OCI-LY3 (cell line): ENCODE measurements at regions not wholly inside any gene's neighbourhood (a gene's known extent, or its start where the extent isn't known, plus 50 kb on each side); places are given as distances from the start of the nearest gene placed in this dataset.

Experiments used
- H2AFZ ChIP-seq: fragments of 200-600, 300-600 bp; shearing (Covaris generic); 2 replicates; pipeline ENCODE4 v1.6.0; 2014; ENCODE audit warnings: antibody characterized with exemption, low read depth, low read length
- H3K27ac ChIP-seq: fragments of 200-600, 300-600 bp; sonication (generic); 2 replicates; pipeline ENCODE4 v1.5.1; 2014; ENCODE audit warnings: mild to moderate bottlenecking, low read length, moderate library complexity, mixed read lengths
- H3K27me3 ChIP-seq: fragments of 200-600, 300-600 bp; sonication (generic); 2 replicates; pipeline ENCODE4 v1.6.1; 2014; ENCODE audit warnings: low read depth, low read length, mixed read lengths
- H3K36me3 ChIP-seq: fragments of 200-600, 300-600 bp; sonication (generic); replicated peaks from 2 replicates; pipeline ENCODE3; 2014; ENCODE audit warnings: low read depth, low read length, mixed read lengths
- H3K4me1 ChIP-seq: fragments of 300-600, 200-600 bp; sonication (generic); 2 replicates; pipeline ENCODE4 v1.6.1; 2014; ENCODE audit warnings: low read length, mixed read lengths
- H3K4me2 ChIP-seq: fragments of 200-600, 300-600 bp; sonication (generic); 2 replicates; pipeline ENCODE4 v1.6.1; 2014; ENCODE audit warnings: low read length, mixed read lengths
- H3K4me3 ChIP-seq: fragments of 300-600, 200-600 bp; sonication (generic); 2 replicates; pipeline ENCODE4 v1.5.1; 2014; ENCODE audit warnings: antibody characterized with exemption, mild to moderate bottlenecking, low read length, moderate library complexity
- H3K79me2 ChIP-seq: fragments of 300-600, 200-600 bp; shearing (Covaris generic); 2 replicates; pipeline ENCODE4 v1.6.1; 2014; ENCODE audit warnings: mild to moderate bottlenecking, low read length, mixed read lengths
- H3K9ac ChIP-seq: fragments of 300-600, 200-600 bp; shearing (Covaris generic); 2 replicates; pipeline ENCODE4 v1.6.0; 2014; ENCODE audit warnings: mild to moderate bottlenecking, low read length, moderate library complexity
- H3K9me3 ChIP-seq: fragments of 200-600, 300-600 bp; shearing (Covaris generic); 2 replicates; pipeline ENCODE4 v1.6.1; 2014; ENCODE audit warnings: low read length, mixed read lengths; ENCODE audit not compliant: insufficient read depth
- H4K20me1 ChIP-seq: fragments of 200-600, 300-600 bp; sonication (generic); 2 replicates; pipeline ENCODE4 v1.6.1; 2016; ENCODE audit warnings: low read length, mixed read lengths; ENCODE audit not compliant: insufficient read depth
- CTCF ChIP-seq: fragments of 200-600, 300-600 bp; sonication (generic); IDR thresholded peaks from 2 replicates; pipeline ENCODE4 v1.5.1; 2014; ENCODE audit warnings: antibody characterized with exemption, low read length, low read depth
- EZH2phosphoT487 ChIP-seq: fragments of 200-600 bp; shearing (Covaris generic); IDR thresholded peaks from 2 replicates; pipeline ENCODE4 v1.6.1; 2018; ENCODE audit warnings: antibody characterized with exemption, mixed run types, low read depth

GRCh38 chr6:126548300-126548699 lies 208.4 kb downstream of the CENPW start:
- H3K79me2 ChIP-seq: no peaks in the 10 kb centered on the region
- no peak overlapping the region for H3K4me3 ChIP-seq
- no peak overlapping the region for H3K27ac ChIP-seq
- H2AFZ ChIP-seq: no peak overlapping the region
- H3K36me3 ChIP-seq: no peaks in the 10 kb centered on the region
- H3K4me1 ChIP-seq: no peaks in the 10 kb centered on the region
- no peaks in the 10 kb centered on the region for H4K20me1 ChIP-seq
- H3K9ac ChIP-seq: no peak overlapping the region
- no peaks in the 10 kb centered on the region for H3K9me3 ChIP-seq
- no peak for TF ChIP-seq CTCF
- no peak for TF ChIP-seq EZH2phosphoT487
- H3K27me3 ChIP-seq: no peaks in the 10 kb centered on the region
- H3K4me2 ChIP-seq: no peak overlapping the region

- Histone ChIP-seq H2AFZ (no peak overlapping the region), H3K79me2 (no peaks in the 10 kb centered on the region), H4K20me1 (no peaks in the 10 kb centered on the region), H3K4me1 (no peaks in the 10 kb centered on the region), H3K9me3 (no peaks in the 10 kb centered on the region), H3K9ac (no peak overlapping the region), H3K4me2 (no peak overlapping the region), H3K36me3 (no peaks in the 10 kb centered on the region), H3K4me3 (no peak overlapping the region), H3K27me3 (no peaks in the 10 kb centered on the region), H3K27ac (no peak overlapping the region)
- no peak for TF ChIP-seq CTCF
- TF ChIP-seq EZH2phosphoT487: no peak
These were observed 210.4 kb downstream of the CENPW start for GRCh38 chr6:126550323-126550722.

- Histone ChIP-seq H3K27ac (no peak overlapping the region), H3K4me3 (no peak overlapping the region), H3K4me1 (no peaks in the 10 kb centered on the region), H3K9ac (no peak overlapping the region), H3K36me3 (no peaks in the 10 kb centered on the region), H2AFZ (no peak overlapping the region), H3K79me2 (no peaks in the 10 kb centered on the region), H3K27me3 (no peaks in the 10 kb centered on the region), H3K4me2 (no peak overlapping the region), H4K20me1 (no peaks in the 10 kb centered on the region), H3K9me3 (no peaks in the 10 kb centered on the region)
- no peak for TF ChIP-seq EZH2phosphoT487
- TF ChIP-seq CTCF: no peak
These were observed 211.9 kb downstream of the CENPW start for GRCh38 chr6:126551832-126552231.

GRCh38 chr6:126553854-126554253 lies 213.9 kb downstream of the CENPW start:
- H3K4me1 ChIP-seq: no peaks in the 10 kb centered on the region
- no peak for TF ChIP-seq EZH2phosphoT487
- no peak for TF ChIP-seq CTCF

More at GRCh38 chr6:126553854-126554253, 213.9 kb downstream of the CENPW start:
- Histone ChIP-seq H3K9me3 (no peaks in the 10 kb centered on the region), H4K20me1 (no peaks in the 10 kb centered on the region), H2AFZ (no peak overlapping the region), H3K79me2 (no peaks in the 10 kb centered on the region), H3K27me3 (no peaks in the 10 kb centered on the region), H3K36me3 (no peaks in the 10 kb centered on the region), H3K4me2 (no peak overlapping the region), H3K9ac (no peak overlapping the region), H3K4me3 (no peak overlapping the region), H3K27ac (no peak overlapping the region)
